ENCODE measurements at regions not wholly inside any gene's neighbourhood (a gene's known extent, or its start where the extent isn't known, plus 50 kb on each side); places are given as distances from the start of the nearest gene placed in this dataset.
"Not testable (repeated sequence)": the region's sequence is repeated elsewhere in the genome, so short reads cannot be mapped to it uniquely, and the experiment has no call there.

- TF ChIP-seq CTCF (IDR thresholded peaks at IDR 0.05; ENCODE audit: control extremely low read depth in 1 of 3, insufficient read depth in 1 of 3, low read depth in 1 of 3, low read length in 3 of 3); EZH2 (IDR thresholded peaks at IDR 0.05; ENCODE audit: low read depth, low read length, severe bottlenecking); POLR2A (IDR thresholded peaks at IDR 0.05; ENCODE audit: control extremely low read depth in 1 of 2, low read depth in 2 of 2, low read length in 2 of 2); POLR2AphosphoS5 (IDR thresholded peaks at IDR 0.05; ENCODE audit: low read depth, low read length); RBBP5 (IDR thresholded peaks at IDR 0.05; ENCODE audit: borderline replicate concordance, low read depth, low read length); CREB1 (IDR thresholded peaks at IDR 0.05); YY1 (IDR thresholded peaks at IDR 0.05; ENCODE audit: low read depth, low read length); KDM1A (IDR thresholded peaks at IDR 0.05; ENCODE audit: borderline replicate concordance, low read length); SIN3A (conservative IDR thresholded peaks at IDR 0.05 in 1 of 2, IDR thresholded peaks at IDR 0.05 in 1 of 2; ENCODE audit: low read depth in 1 of 2, low read length in 2 of 2); E2F6 (IDR thresholded peaks at IDR 0.05); CEBPB (IDR thresholded peaks at IDR 0.05; ENCODE audit: low read depth, low read length); GABPA (IDR thresholded peaks at IDR 0.05; ENCODE audit: borderline replicate concordance, insufficient read depth, low read length); GTF2F1 (IDR thresholded peaks at IDR 0.05; ENCODE audit: borderline replicate concordance, low read depth, low read length): not testable (repeated sequence)
Observed at GRCh38 chr6:109250544-109251156, 131.6 kb downstream of the CD164 start.
